Fibroblast of lung (primary cell): ENCODE measurements at regions not wholly inside any gene's neighbourhood (a gene's known extent, or its start where the extent isn't known, plus 50 kb on each side); places are given as distances from the start of the nearest gene placed in this dataset.

Source experiments
- DNase-seq, 2 donors: peaks; one replicate each; pipeline versions ENCODE4 v3.0.0 to v3.0.0-alpha.2; 2010; ENCODE audit warnings: low read depth in 2 of 2
- H2AFZ ChIP-seq: 2 replicates; pipeline ENCODE4 v1.5.1; 2012; ENCODE audit warnings: low read length, control low read depth, inconsistent platforms
- H3K27ac ChIP-seq: 2 replicates; pipeline ENCODE4 v1.5.1; 2011; ENCODE audit warnings: low read length, control low read depth; ENCODE audit not compliant: insufficient read depth
- H3K27me3 ChIP-seq: 2 replicates; pipeline ENCODE4 v1.5.1; 2011; ENCODE audit warnings: mild to moderate bottlenecking, low read length; ENCODE audit not compliant: control insufficient read depth, insufficient read depth
- H3K36me3 ChIP-seq: 2 replicates; pipeline ENCODE4 v1.5.1; 2011; ENCODE audit warnings: low read length; ENCODE audit not compliant: control insufficient read depth, insufficient read depth
- H3K4me1 ChIP-seq: 2 replicates; pipeline ENCODE4 v1.5.1; 2011; ENCODE audit warnings: low read length; ENCODE audit not compliant: control insufficient read depth, insufficient read depth; ENCODE audit errors: extremely low read depth
- H3K4me2 ChIP-seq: 2 replicates; pipeline ENCODE4 v1.5.1; 2011; ENCODE audit warnings: low read length, control low read depth; ENCODE audit not compliant: insufficient read depth; ENCODE audit errors: extremely low read depth
- H3K4me3 ChIP-seq, 4 experiments: fragments of 200-600 bp in 1 of 4; sonication (generic) in 1 of 4; replicated peaks in 1 of 4; 2 replicates each; pipeline ENCODE4 v1.5.1; 2011 to 2016; ENCODE audit warnings: low read length in 4 of 4, low read depth in 3 of 4, mild to moderate bottlenecking in 3 of 4, control low read depth in 2 of 4, inconsistent platforms in 1 of 4, mixed read lengths in 1 of 4; ENCODE audit not compliant: insufficient read depth in 1 of 4; ENCODE audit errors: control extremely low read depth in 1 of 4
- H3K79me2 ChIP-seq: 2 replicates; pipeline ENCODE4 v1.5.1; 2012; ENCODE audit warnings: mild to moderate bottlenecking, low read length, inconsistent platforms; ENCODE audit not compliant: control insufficient read depth, insufficient read depth
- H3K9ac ChIP-seq: 2 replicates; pipeline ENCODE4 v1.5.1; 2011; ENCODE audit warnings: mild to moderate bottlenecking, low read length, control low read depth; ENCODE audit not compliant: insufficient read depth
- H3K9me3 ChIP-seq: 2 replicates; pipeline ENCODE4 v1.5.1; 2012; ENCODE audit warnings: low read depth, low read length; ENCODE audit not compliant: control insufficient read depth, insufficient read depth
- H4K20me1 ChIP-seq: 2 replicates; pipeline ENCODE4 v1.5.1; 2011; ENCODE audit warnings: low read length; ENCODE audit not compliant: control insufficient read depth, insufficient read depth; ENCODE audit errors: extremely low read depth
- CTCF ChIP-seq, 2 donors: IDR thresholded peaks in 1 of 2; conservative IDR thresholded peaks in 1 of 2; 1 replicate in 1 of 2; 2 replicates in 1 of 2; pipeline ENCODE4 v1.5.1; 2011 to 2012; ENCODE audit warnings: low read length in 2 of 2, control low read depth in 1 of 2, inconsistent platforms in 1 of 2, low read depth in 1 of 2, mild to moderate bottlenecking in 1 of 2
- EZH2 ChIP-seq: IDR thresholded peaks from 2 replicates; pipeline ENCODE4 v1.5.1; 2012; ENCODE audit warnings: low read length, control low read depth, mild to moderate bottlenecking; ENCODE audit errors: missing control alignments

- no peak for TF ChIP-seq CTCF (conservative IDR thresholded peaks at IDR 0.05 in 1 of 2, IDR thresholded peaks at IDR 0.05 in 1 of 2; ENCODE audit: low read depth in 1 of 2, low read length in 2 of 2)
- DNase-seq = no peak
- Histone ChIP-seq H3K4me2 (no peak overlapping the region), H3K79me2 (no peaks in the 10 kb centered on the region), H3K9ac (no peak overlapping the region), H2AFZ (no peak overlapping the region), H3K4me1 (peaks cover 3% of the 10 kb centered on the region), H3K27me3 (no peaks in the 10 kb centered on the region), H3K4me3 (no peak overlapping the region), H3K36me3 (no peaks in the 10 kb centered on the region), H4K20me1 (no peaks in the 10 kb centered on the region), H3K9me3 (no peaks in the 10 kb centered on the region), H3K27ac (no peak overlapping the region)
Measured at GRCh38 chr3:130263708-130264107, 81.8 kb upstream of the COL6A5 start.

- H2AFZ ChIP-seq = no peak overlapping the region
- TF ChIP-seq CTCF (conservative IDR thresholded peaks at IDR 0.05 in 1 of 2, IDR thresholded peaks at IDR 0.05 in 1 of 2; ENCODE audit: low read depth in 1 of 2, low read length in 2 of 2) = no peak
- no peak for TF ChIP-seq EZH2
- H3K4me2 ChIP-seq = no peak overlapping the region
- no peaks in the 10 kb centered on the region for H3K4me1 ChIP-seq
- no peaks in the 10 kb centered on the region for H3K27me3 ChIP-seq
- H3K9me3 ChIP-seq = no peaks in the 10 kb centered on the region
- no peak overlapping the region for H3K9ac ChIP-seq
- H3K4me3 ChIP-seq = no peak overlapping the region
- DNase-seq = no peak
- no peak overlapping the region for H3K27ac ChIP-seq
- H3K79me2 ChIP-seq = no peaks in the 10 kb centered on the region
- no peaks in the 10 kb centered on the region for H3K36me3 ChIP-seq
- no peaks in the 10 kb centered on the region for H4K20me1 ChIP-seq
Measured at GRCh38 chr3:130266817-130267216, 78.7 kb upstream of the COL6A5 start.

GRCh38 chr3:130276203-130276803, 69.2 kb upstream of the COL6A5 start:
- no peaks in the 10 kb centered on the region for H3K9me3 ChIP-seq
- H3K9ac ChIP-seq = no peak overlapping the region
- H3K79me2 ChIP-seq = no peaks in the 10 kb centered on the region
- H4K20me1 ChIP-seq = no peaks in the 10 kb centered on the region
- H3K4me1 ChIP-seq = no peaks in the 10 kb centered on the region
- TF ChIP-seq EZH2 = no peak
- peak; percentile 93 to 98 for TF ChIP-seq CTCF (conservative IDR thresholded peaks at IDR 0.05 in 1 of 2, IDR thresholded peaks at IDR 0.05 in 1 of 2; ENCODE audit: low read depth in 1 of 2, low read length in 2 of 2)
- no peak overlapping the region for H3K27ac ChIP-seq
- peaks cover 2% of the 10 kb centered on the region for H3K27me3 ChIP-seq
- no peak overlapping the region for H2AFZ ChIP-seq
- H3K4me3 ChIP-seq = peak overlapping the region in 2 of 4 experiments; percentile 18 to 50
- DNase-seq = peak; percentile 43 to 74
- H3K36me3 ChIP-seq = no peaks in the 10 kb centered on the region
- peak overlapping the region; percentile 13 for H3K4me2 ChIP-seq
